Nephron (organoid): ENCODE measurements at regions not wholly inside any gene's neighbourhood (a gene's known extent, or its start where the extent isn't known, plus 50 kb on each side); places are given as distances from the start of the nearest gene placed in this dataset.
"Not testable (repeated sequence)": the region's sequence is repeated elsewhere in the genome, so short reads cannot be mapped to it uniquely, and the experiment has no call there.

ENCODE experiments used
- H3K27ac Mint-ChIP-seq, 3 experiments: 2 replicates each; pipeline ENCODE4 v1.8.0; 2020; ENCODE audit warnings: mixed read lengths in 3 of 3, mild to moderate bottlenecking in 2 of 3, moderate library complexity in 1 of 3
- H3K27me3 Mint-ChIP-seq: 2 replicates; pipeline ENCODE4 v1.8.0; 2021; ENCODE audit warnings: low read depth, mild to moderate bottlenecking, moderate library complexity, mixed read lengths
- H3K36me3 Mint-ChIP-seq: 2 replicates; pipeline ENCODE4 v1.8.0; 2020; ENCODE audit warnings: low read depth, mixed read lengths
- H3K4me1 Mint-ChIP-seq: 2 replicates; pipeline ENCODE4 v1.8.0; 2020; ENCODE audit warnings: mixed read lengths
- H3K4me3 Mint-ChIP-seq, 3 experiments: 2 replicates each; pipeline ENCODE4 v1.8.0; 2020; ENCODE audit warnings: mild to moderate bottlenecking in 3 of 3, mixed read lengths in 3 of 3, moderate library complexity in 2 of 3
- H3K9me3 Mint-ChIP-seq: 2 replicates; pipeline ENCODE4 v1.8.0; 2020; ENCODE audit warnings: mixed read lengths
- CTCF ChIP-seq, 3 experiments: fragments of 200-600 bp; sonication (generic); IDR thresholded peaks; one replicate each; pipeline ENCODE4 v1.5.0; 2021; ENCODE audit warnings: antibody characterized with exemption in 3 of 3; ENCODE audit not compliant: unreplicated experiment in 3 of 3

GRCh38 chr20:5484346-5484745, 126.5 kb downstream of the GPCPD1 start:
- H3K27me3 Mint-ChIP-seq, result peaks cover 11% of the 10 kb centered on the region

GRCh38 chr20:5482791-5483190, 128.0 kb downstream of the GPCPD1 start:
- Mint-ChIP-seq H3K4me1 (no peaks in the 10 kb centered on the region), H3K36me3 (no peaks in the 10 kb centered on the region), H3K9me3 (no peaks in the 10 kb centered on the region), H3K27ac (no peak overlapping the region), H3K4me3 (no peak overlapping the region), H3K27me3 (peaks cover 11% of the 10 kb centered on the region)
- no peak for TF ChIP-seq CTCF (IDR thresholded peaks at IDR 0.05; ENCODE audit: unreplicated experiment in 3 of 3)

More at GRCh38 chr20:5484346-5484745, 126.5 kb downstream of the GPCPD1 start:
- no peaks in the 10 kb centered on the region for H3K9me3 Mint-ChIP-seq
- no peaks in the 10 kb centered on the region for H3K4me1 Mint-ChIP-seq
- TF ChIP-seq CTCF (IDR thresholded peaks at IDR 0.05; ENCODE audit: unreplicated experiment in 3 of 3), result no peak
- no peak overlapping the region for H3K4me3 Mint-ChIP-seq
- H3K36me3 Mint-ChIP-seq, result no peaks in the 10 kb centered on the region
- H3K27ac Mint-ChIP-seq, result no peak overlapping the region

- H3K9me3 Mint-ChIP-seq, result no peaks in the 10 kb centered on the region
- H3K27me3 Mint-ChIP-seq, result peaks cover 8% of the 10 kb centered on the region
- no peak overlapping the region for H3K27ac Mint-ChIP-seq
- no peaks in the 10 kb centered on the region for H3K4me1 Mint-ChIP-seq
- no peaks in the 10 kb centered on the region for H3K36me3 Mint-ChIP-seq
- TF ChIP-seq CTCF (IDR thresholded peaks at IDR 0.05; ENCODE audit: unreplicated experiment in 3 of 3), result no peak
- no peak overlapping the region for H3K4me3 Mint-ChIP-seq
These were observed 128.9 kb downstream of the GPCPD1 start for GRCh38 chr20:5481872-5482271.

GRCh38 chr20:5480824-5481600, 129.8 kb downstream of the GPCPD1 start:
- TF ChIP-seq CTCF (IDR thresholded peaks at IDR 0.05; ENCODE audit: unreplicated experiment in 3 of 3), result no peak
- peaks cover 7% of the 10 kb centered on the region for H3K27me3 Mint-ChIP-seq
- H3K9me3 Mint-ChIP-seq, result no peaks in the 10 kb centered on the region
- no peaks in the 10 kb centered on the region for H3K4me1 Mint-ChIP-seq
- no peak overlapping the region for H3K4me3 Mint-ChIP-seq
- no peak overlapping the region for H3K27ac Mint-ChIP-seq
- no peaks in the 10 kb centered on the region for H3K36me3 Mint-ChIP-seq

- no peak overlapping the region for H3K4me3 Mint-ChIP-seq
- peaks cover 10% of the 10 kb centered on the region for H3K27me3 Mint-ChIP-seq
- no peaks in the 10 kb centered on the region for H3K36me3 Mint-ChIP-seq
- TF ChIP-seq CTCF (IDR thresholded peaks at IDR 0.05; ENCODE audit: unreplicated experiment in 3 of 3), result no peak
- H3K27ac Mint-ChIP-seq, result no peak overlapping the region
- no peaks in the 10 kb centered on the region for H3K4me1 Mint-ChIP-seq
- no peaks in the 10 kb centered on the region for H3K9me3 Mint-ChIP-seq
These were observed 135.9 kb downstream of the GPCPD1 start for GRCh38 chr20:5474646-5475550.

GRCh38 chr20:5471866-5472265, 138.9 kb downstream of the GPCPD1 start:
- H3K27me3 Mint-ChIP-seq, H3K4me1 Mint-ChIP-seq, H3K9me3 Mint-ChIP-seq, H3K36me3 Mint-ChIP-seq, H3K4me3 Mint-ChIP-seq, H3K27ac Mint-ChIP-seq: not testable (repeated sequence)
